ENCODE measurements at regions not wholly inside any gene's neighbourhood (a gene's known extent, or its start where the extent isn't known, plus 50 kb on each side); places are given as distances from the start of the nearest gene placed in this dataset.
"Not testable (repeated sequence)": the region's sequence is repeated elsewhere in the genome, so short reads cannot be mapped to it uniquely, and the experiment has no call there.

- no peak for DNase-seq
These were observed 220.5 kb downstream of the BAMBI start for GRCh38 chr10:28897617-28898464.

GRCh38 chr10:28902215-28902614, 224.9 kb downstream of the BAMBI start:
- DNase-seq, result no peak

GRCh38 chr10:28903063-28903462, 225.7 kb downstream of the BAMBI start:
- DNase-seq, result no peak

GRCh38 chr10:28903736-28904135, 226.4 kb downstream of the BAMBI start:
- DNase-seq, result no peak

- no peak for DNase-seq
These were observed 228.1 kb downstream of the BAMBI start for GRCh38 chr10:28905371-28905770.

GRCh38 chr10:28906011-28906411, 228.7 kb downstream of the BAMBI start:
- no peak for DNase-seq

GRCh38 chr10:28906415-28906814, 229.1 kb downstream of the BAMBI start:
- no peak for DNase-seq

- no peak for DNase-seq
These were observed 229.6 kb downstream of the BAMBI start for GRCh38 chr10:28906934-28907333.

- no peak for DNase-seq
These were observed 232.6 kb downstream of the BAMBI start for GRCh38 chr10:28909875-28910274.

- DNase-seq, result no peak
These were observed 233.6 kb downstream of the BAMBI start for GRCh38 chr10:28910956-28911355.

GRCh38 chr10:28911511-28911910, 234.2 kb downstream of the BAMBI start:
- DNase-seq, result not testable (repeated sequence)

- DNase-seq, result no peak
These were observed 234.9 kb downstream of the BAMBI start for GRCh38 chr10:28912017-28912783.

GRCh38 chr10:28913436-28914237, 236.3 kb downstream of the BAMBI start:
- DNase-seq, result no peak

GRCh38 chr10:28914701-28915100, 237.4 kb downstream of the BAMBI start:
- no peak for DNase-seq

- DNase-seq, result no peak
These were observed 238.8 kb downstream of the BAMBI start for GRCh38 chr10:28915989-28916588.

- DNase-seq, result no peak
These were observed 242.8 kb downstream of the BAMBI start for GRCh38 chr10:28920091-28920490.

GRCh38 chr10:28922127-28922526, 244.8 kb downstream of the BAMBI start:
- DNase-seq, result no peak

- no peak for DNase-seq
These were observed 245.5 kb downstream of the BAMBI start for GRCh38 chr10:28922861-28923260.

GRCh38 chr10:28924717-28925116, 247.4 kb downstream of the BAMBI start:
- DNase-seq, result no peak

GRCh38 chr10:28925121-28925663, 247.9 kb downstream of the BAMBI start:
- no peak for DNase-seq

- no peak for DNase-seq
These were observed 249.6 kb downstream of the BAMBI start for GRCh38 chr10:28926932-28927331.

- DNase-seq, result no peak
These were observed 251.2 kb downstream of the BAMBI start for GRCh38 chr10:28928484-28928883.

GRCh38 chr10:28929942-28930341, 252.6 kb downstream of the BAMBI start:
- DNase-seq, result no peak
